ENCODE measurements at regions not wholly inside any gene's neighbourhood (a gene's known extent, or its start where the extent isn't known, plus 50 kb on each side); places are given as distances from the start of the nearest gene placed in this dataset.

- TF ChIP-seq TBP (optimal IDR thresholded peaks at IDR 0.05; ENCODE audit: low read depth, low read length): no peak
- TF ChIP-seq KLF1 (tag; IDR thresholded peaks at IDR 0.05): no peak
These were observed 224.1 kb downstream of the BCAT1 start for GRCh38 chr12:24724814-24725213.
